H1 (cell line): ENCODE measurements at regions not wholly inside any gene's neighbourhood (a gene's known extent, or its start where the extent isn't known, plus 50 kb on each side); places are given as distances from the start of the nearest gene placed in this dataset.

Experiments
- CTCF ChIA-PET: fragments of 300-600 bp; sonication (Branson Sonifier 250); formaldehyde crosslinking; loops from one replicate; lab custom pipeline; 2021; ENCODE audit not compliant: partially characterized antibody; lab: Charles Lee
- POLR2A ChIA-PET: fragments of 300-600 bp; sonication (Branson Sonifier 250); formaldehyde crosslinking; loops from one replicate; lab custom pipeline; 2021; ENCODE audit warnings: inconsistent platforms; ENCODE audit not compliant: partially characterized antibody; lab: Charles Lee
- DNase-seq, 2 experiments: peaks; one replicate each; pipeline versions ENCODE4 v3.0.0 to v3.0.0-alpha.2; 2010 to 2022; ENCODE audit warnings: low spot score in 2 of 2, low read depth in 1 of 2, mixed read lengths in 1 of 2
- FAIRE-seq: peaks from 2 replicates; lab custom pipeline; 2011; peaks lifted over from hg19 to GRCh38; lab: Jason Lieb, UNC
- H2AFZ ChIP-seq: 2 replicates; pipeline ENCODE4 v1.8.1; 2012; ENCODE audit warnings: low read length, inconsistent platforms
- H2AK5ac ChIP-seq: 2 replicates; pipeline ENCODE4 v1.6.1; 2013; ENCODE audit warnings: low read depth, low read length
- H2BK120ac ChIP-seq: replicated peaks from 2 replicates; pipeline ENCODE3; 2013; ENCODE audit warnings: low read depth, low read length, inconsistent platforms
- H2BK12ac ChIP-seq: 2 replicates; pipeline ENCODE4 v1.6.1; 2013; ENCODE audit warnings: low read depth, low read length
- H2BK15ac ChIP-seq: 2 replicates; pipeline ENCODE4 v1.6.1; 2013; ENCODE audit warnings: low read length
- H2BK20ac ChIP-seq: 2 replicates; pipeline ENCODE4 v1.6.1; 2013; ENCODE audit warnings: low read length
- H2BK5ac ChIP-seq: 2 replicates; pipeline ENCODE4 v1.6.1; 2013; ENCODE audit warnings: low read depth, low read length
- H3K14ac ChIP-seq: 2 replicates; pipeline ENCODE4 v1.6.1; 2013; ENCODE audit warnings: inconsistent platforms; ENCODE audit not compliant: insufficient read length
- H3K18ac ChIP-seq: 2 replicates; pipeline ENCODE4 v1.6.1; 2013; ENCODE audit warnings: low read length; ENCODE audit errors: extremely low read depth
- H3K23ac ChIP-seq: 2 replicates; pipeline ENCODE4 v1.6.1; 2013; ENCODE audit warnings: inconsistent platforms; ENCODE audit not compliant: insufficient read length
- H3K23me2 ChIP-seq: 2 replicates; pipeline ENCODE4 v1.6.1; 2013; ENCODE audit warnings: low read depth, low read length
- H3K27ac ChIP-seq: 2 replicates; pipeline ENCODE4 v1.6.1; 2011; ENCODE audit warnings: low read depth, low read length, inconsistent platforms
- H3K27me3 ChIP-seq, 4 experiments: replicated peaks in 1 of 4; 1 replicate in 1 of 4; 2 replicates in 3 of 4; pipeline versions ENCODE4 v1.6.1 to v1.8.1; 2011 to 2013; ENCODE audit warnings: low read length in 3 of 4, mild to moderate bottlenecking in 3 of 4, inconsistent platforms in 2 of 4, mixed read lengths in 2 of 4, moderate library complexity in 1 of 4; ENCODE audit not compliant: control insufficient read depth in 3 of 4, insufficient read depth in 3 of 4; ENCODE audit errors: extremely low read depth in 1 of 4
- H3K36me3 ChIP-seq, 4 experiments: 2 replicates each; pipeline versions ENCODE4 v1.6.1 to v1.8.1; 2011 to 2013; ENCODE audit warnings: mild to moderate bottlenecking in 4 of 4, low read length in 3 of 4, moderate library complexity in 2 of 4, control low read depth in 1 of 4, inconsistent platforms in 1 of 4; ENCODE audit not compliant: insufficient read depth in 4 of 4, control insufficient read depth in 2 of 4
- H3K4ac ChIP-seq: replicated peaks from 2 replicates; pipeline ENCODE3; 2013; ENCODE audit warnings: low read length, low read depth, mixed read lengths, inconsistent platforms; ENCODE audit not compliant: insufficient read length
- H3K4me1 ChIP-seq, 4 experiments: replicated peaks in 1 of 4; 1 replicate in 1 of 4; 2 replicates in 3 of 4; pipeline versions ENCODE4 v1.6.1 to v1.8.1; 2011 to 2013; ENCODE audit warnings: low read length in 3 of 4, inconsistent platforms in 2 of 4, mixed read lengths in 1 of 4; ENCODE audit not compliant: insufficient read depth in 4 of 4, control insufficient read depth in 3 of 4
- H3K4me2 ChIP-seq, 2 experiments: 2 replicates each; pipeline versions ENCODE4 v1.6.1 to v1.8.1; 2011 to 2013; ENCODE audit warnings: low read depth in 2 of 2, low read length in 2 of 2, control low read depth in 1 of 2, inconsistent platforms in 1 of 2, mild to moderate bottlenecking in 1 of 2; ENCODE audit not compliant: insufficient read depth in 1 of 2
- H3K4me3 ChIP-seq, 4 experiments: fragments of 200-600, 300-600 bp in 1 of 4; sonication (generic), shearing (Covaris generic), sonication (Bioruptor Twin) in 1 of 4; 2 replicates each; pipeline versions ENCODE4 v1.5.1 to v1.8.1; 2011 to 2016; ENCODE audit warnings: low read length in 4 of 4, low read depth in 3 of 4, control low read depth in 2 of 4, inconsistent platforms in 2 of 4, mild to moderate bottlenecking in 2 of 4, mixed read lengths in 1 of 4, moderate library complexity in 1 of 4; ENCODE audit not compliant: insufficient read depth in 2 of 4; ENCODE audit errors: extremely low read depth in 1 of 4
- H3K56ac ChIP-seq: replicated peaks from 2 replicates; pipeline ENCODE3; 2013; ENCODE audit warnings: low read depth, mild to moderate bottlenecking, mixed read lengths, low read length, inconsistent platforms; ENCODE audit not compliant: insufficient read length
- H3K79me1 ChIP-seq: 2 replicates; pipeline ENCODE4 v1.6.1; 2013; ENCODE audit warnings: low read depth, low read length, control low read depth
- H3K79me2 ChIP-seq, 2 experiments: 2 replicates each; pipeline versions ENCODE4 v1.6.1 to v1.8.1; 2012 to 2013; ENCODE audit warnings: low read length in 2 of 2, mild to moderate bottlenecking in 2 of 2, inconsistent platforms in 1 of 2; ENCODE audit not compliant: insufficient read depth in 2 of 2, control insufficient read depth in 1 of 2
- H3K9ac ChIP-seq, 4 experiments: replicated peaks in 1 of 4; 1 replicate in 1 of 4; 2 replicates in 3 of 4; pipeline versions ENCODE4 v1.6.1 to v1.8.1; 2011 to 2013; ENCODE audit warnings: low read depth in 3 of 4, low read length in 3 of 4, control low read depth in 2 of 4, mild to moderate bottlenecking in 2 of 4, moderate library complexity in 2 of 4, inconsistent platforms in 1 of 4; ENCODE audit errors: extremely low read depth in 1 of 4
- H3K9me3 ChIP-seq, 2 experiments: 2 replicates each; pipeline versions ENCODE4 v1.6.1 to v1.8.1; 2012 to 2013; ENCODE audit warnings: mild to moderate bottlenecking in 2 of 2, moderate library complexity in 2 of 2, control low read depth in 1 of 2, inconsistent platforms in 1 of 2, low read depth in 1 of 2, low read length in 1 of 2, mixed read lengths in 1 of 2; ENCODE audit not compliant: insufficient read depth in 2 of 2
- H4K20me1 ChIP-seq, 2 experiments: replicated peaks in 1 of 2; 2 replicates each; pipeline versions ENCODE3 to v1.8.1; 2011 to 2013; ENCODE audit warnings: inconsistent platforms in 2 of 2, low read length in 2 of 2, mild to moderate bottlenecking in 1 of 2; ENCODE audit not compliant: insufficient read depth in 2 of 2, control insufficient read depth in 1 of 2
- H4K5ac ChIP-seq: 2 replicates; pipeline ENCODE4 v1.6.1; 2013; ENCODE audit warnings: low read length, low read depth, mixed read lengths, inconsistent platforms; ENCODE audit not compliant: insufficient read length
- H4K8ac ChIP-seq: 2 replicates; pipeline ENCODE4 v1.8.0; 2013; ENCODE audit warnings: mild to moderate bottlenecking, moderate library complexity, low read length, inconsistent platforms; ENCODE audit not compliant: insufficient read depth; ENCODE audit errors: extremely low read depth
- H4K91ac ChIP-seq: replicated peaks from 2 replicates; pipeline ENCODE3; 2013; ENCODE audit warnings: low read length, mixed read lengths, inconsistent platforms; ENCODE audit not compliant: insufficient read length
- ASH2L ChIP-seq: fragments of 200-600, 300-600 bp; sonication (generic); IDR thresholded peaks from one replicate; pipeline ENCODE4 v1.7.1; 2017; ENCODE audit warnings: low read length
- BRCA1 ChIP-seq: IDR thresholded peaks from 2 replicates; pipeline ENCODE4 v1.6.1; 2012; ENCODE audit warnings: low read depth, low read length, improper control_type of control experiment
- EGR1 ChIP-seq: IDR thresholded peaks from 2 replicates; pipeline ENCODE4 v1.6.1; 2011; ENCODE audit warnings: low read depth, low read length, borderline replicate concordance
- JUND ChIP-seq: IDR thresholded peaks from 2 replicates; pipeline ENCODE4 v1.6.1; 2011; ENCODE audit warnings: mild to moderate bottlenecking, improper control_type of control experiment, low read length
- MAX ChIP-seq: IDR thresholded peaks from 2 replicates; pipeline ENCODE4 v1.6.1; 2012; ENCODE audit warnings: inconsistent platforms
- RNF2 ChIP-seq: fragments of 200-900, 300-1000 bp; sonication (generic); IDR thresholded peaks from 2 replicates; pipeline ENCODE4 v1.7.1; 2016; ENCODE audit warnings: borderline replicate concordance, low read depth, mild to moderate bottlenecking, antibody characterized with exemption, low read length; ENCODE audit not compliant: poor library complexity, severe bottlenecking; ENCODE audit errors: missing control alignments
- SAP30 ChIP-seq: fragments of 300-600 bp; sonication (generic); IDR thresholded peaks from 2 replicates; pipeline ENCODE4 v1.7.1; 2012; ENCODE audit warnings: low read length, moderate library complexity, mild to moderate bottlenecking, inconsistent platforms; ENCODE audit not compliant: insufficient read depth, insufficient replicate concordance
- SIN3A ChIP-seq, 2 experiments: IDR thresholded peaks in 1 of 2; conservative IDR thresholded peaks in 1 of 2; 2 replicates each; pipeline ENCODE4 v1.6.1; 2011 to 2012; ENCODE audit warnings: low read length in 2 of 2, improper control_type of control experiment in 1 of 2, low read depth in 1 of 2, mild to moderate bottlenecking in 1 of 2
- SIX5 ChIP-seq: IDR thresholded peaks from 2 replicates; pipeline ENCODE4 v1.6.1; 2011; ENCODE audit warnings: mild to moderate bottlenecking, low read depth, low read length
- SP1 ChIP-seq: IDR thresholded peaks from 2 replicates; pipeline ENCODE4 v1.6.1; 2011; ENCODE audit warnings: low read depth, low read length
- SP2 ChIP-seq: IDR thresholded peaks from 2 replicates; pipeline ENCODE4 v1.6.1; 2012; ENCODE audit warnings: mild to moderate bottlenecking, low read length, inconsistent platforms
- TBP ChIP-seq: IDR thresholded peaks from 2 replicates; pipeline ENCODE4 v1.6.1; 2011; ENCODE audit warnings: low read depth, low read length, improper control_type of control experiment
- YY1 ChIP-seq: IDR thresholded peaks from 2 replicates; pipeline ENCODE4 v1.6.1; 2011; ENCODE audit warnings: low read depth, mild to moderate bottlenecking, low read length
- WGBS, 2 experiments: shearing (Covaris generic) in 1 of 2; methylation state at CpG; one replicate each; pipeline versions ENCODE4 v1.1.6 to v1.1.7; 2013 to 2015; ENCODE audit warnings: low lambda C conversion rate in 2 of 2, mixed read lengths in 2 of 2, inconsistent platforms in 1 of 2, low coverage in 1 of 2, missing lambda C conversion rate in 1 of 2; ENCODE audit not compliant: insufficient replicate concordance in 2 of 2, insufficient coverage in 1 of 2, insufficient read length in 1 of 2; ENCODE audit errors: extremely low coverage in 1 of 2, missing lambda C conversion rate in 1 of 2; 5-methylcytosine and 5-hydroxymethylcytosine counted together

- Histone ChIP-seq H2BK15ac (no peak overlapping the region), H3K27ac (no peak overlapping the region), H2BK120ac (no peak overlapping the region), H3K4me1 (peaks cover 0 to 6% (median 2%) of the 10 kb centered on the region in 4 experiments; a peak in 4 of 7 replicates), H3K36me3 (no peaks in the 10 kb centered on the region), H2BK12ac (no peak overlapping the region), H4K5ac (no peak overlapping the region), H3K14ac (no peak overlapping the region), H3K9ac (no peak overlapping the region), H3K4ac (no peak overlapping the region), H3K23me2 (no peaks in the 10 kb centered on the region), H3K23ac (no peak overlapping the region), H3K4me2 (no peak overlapping the region), H3K18ac (no peak overlapping the region), H4K91ac (no peak overlapping the region), H4K8ac (no peak overlapping the region), H2AK5ac (no peak overlapping the region), H3K4me3 (no peak overlapping the region), H3K9me3 (no peaks in the 10 kb centered on the region), H2BK5ac (no peak overlapping the region), H3K56ac (no peak overlapping the region), H3K79me1 (no peaks in the 10 kb centered on the region), H2BK20ac (no peak overlapping the region), H4K20me1 (no peaks in the 10 kb centered on the region), H3K27me3 (no peaks in the 10 kb centered on the region), H3K79me2 (no peaks in the 10 kb centered on the region), H2AFZ (no peak overlapping the region)
- CTCF ChIA-PET: interaction anchor here (1.0 kb wide), 1 partner anchor 11 kb away, joined by 4 read pairs; no protein-coding TSS in a partner anchor
- 94% methylated on average over 4 of the region's 4 CpGs; no CpG with 5 or more reads in 1 of the 2 experiments for WGBS, 2 experiments
- POLR2A ChIA-PET: no interaction called here
- DNase-seq (no peak), FAIRE-seq (no peak)
- no peak for TF ChIP-seq SIX5
- TF ChIP-seq ASH2L: no peak
- no peak for TF ChIP-seq JUND
- TF ChIP-seq SP1: no peak
- TF ChIP-seq BRCA1: no peak
- TF ChIP-seq YY1: no peak
- no peak for TF ChIP-seq MAX
- no peak for TF ChIP-seq TBP
- TF ChIP-seq SP2: no peak
- TF ChIP-seq EGR1: no peak
- TF ChIP-seq SAP30: no peak
- TF ChIP-seq SIN3A (conservative IDR thresholded peaks at IDR 0.05 in 1 of 2, IDR thresholded peaks at IDR 0.05 in 1 of 2; ENCODE audit: low read depth in 1 of 2, low read length in 2 of 2): no peak
- no peak for TF ChIP-seq RNF2
These were observed 118.4 kb upstream of the TLL1 start for GRCh38 chr4:165754664-165755063.
